ENCODE measurements at regions not wholly inside any gene's neighbourhood (a gene's known extent, or its start where the extent isn't known, plus 50 kb on each side); places are given as distances from the start of the nearest gene placed in this dataset.

DNA sequence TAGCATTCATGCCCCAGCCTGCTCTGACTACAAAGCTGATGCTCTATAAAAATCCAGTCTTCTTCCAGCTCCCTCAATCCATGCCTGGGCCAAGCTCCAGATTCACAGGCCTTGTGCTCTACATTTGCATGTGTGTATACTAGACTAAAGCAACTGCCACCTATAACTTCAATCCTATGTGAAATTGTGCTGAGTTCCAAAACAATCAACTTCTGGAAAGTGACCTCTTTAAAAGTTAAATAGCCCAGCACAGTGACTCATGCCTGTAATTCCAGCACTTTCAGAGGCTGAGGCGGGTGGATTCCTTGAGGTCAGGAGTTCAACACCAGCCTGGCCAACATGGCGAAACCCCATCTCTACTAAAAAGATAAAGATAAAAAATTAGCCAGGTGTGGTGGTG lies 114.3 kb upstream of the ZC3H12C start:
- intact Hi-C loops (cut with micrococcal nuclease; ENCODE audit: unreplicated experiment), result no loop called here
- no peaks in the 10 kb centered on the region for H3K36me3 Mint-ChIP-seq (ENCODE audit: insufficient read depth, unreplicated experiment)
- TF ChIP-seq, protein P1, sequence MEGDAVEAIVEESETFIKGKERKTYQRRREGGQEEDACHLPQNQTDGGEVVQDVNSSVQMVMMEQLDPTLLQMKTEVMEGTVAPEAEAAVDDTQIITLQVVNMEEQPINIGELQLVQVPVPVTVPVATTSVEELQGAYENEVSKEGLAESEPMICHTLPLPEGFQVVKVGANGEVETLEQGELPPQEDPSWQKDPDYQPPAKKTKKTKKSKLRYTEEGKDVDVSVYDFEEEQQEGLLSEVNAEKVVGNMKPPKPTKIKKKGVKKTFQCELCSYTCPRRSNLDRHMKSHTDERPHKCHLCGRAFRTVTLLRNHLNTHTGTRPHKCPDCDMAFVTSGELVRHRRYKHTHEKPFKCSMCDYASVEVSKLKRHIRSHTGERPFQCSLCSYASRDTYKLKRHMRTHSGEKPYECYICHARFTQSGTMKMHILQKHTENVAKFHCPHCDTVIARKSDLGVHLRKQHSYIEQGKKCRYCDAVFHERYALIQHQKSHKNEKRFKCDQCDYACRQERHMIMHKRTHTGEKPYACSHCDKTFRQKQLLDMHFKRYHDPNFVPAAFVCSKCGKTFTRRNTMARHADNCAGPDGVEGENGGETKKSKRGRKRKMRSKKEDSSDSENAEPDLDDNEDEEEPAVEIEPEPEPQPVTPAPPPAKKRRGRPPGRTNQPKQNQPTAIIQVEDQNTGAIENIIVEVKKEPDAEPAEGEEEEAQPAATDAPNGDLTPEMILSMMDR (IDR thresholded peaks at IDR 0.05; ENCODE audit: unreplicated experiment), result no peak
- H3K4me1 Mint-ChIP-seq (ENCODE audit: low read depth, unreplicated experiment), result no peaks in the 10 kb centered on the region
- DNase-seq, result no peak
- CTCF ChIA-PET, result no interaction called here
- H3K27ac Mint-ChIP-seq (ENCODE audit: unreplicated experiment), result no peak overlapping the region
- BruUV-seq (replicated peaks), result no TSS peak
- H3K27me3 Mint-ChIP-seq (ENCODE audit: unreplicated experiment), result no peaks in the 10 kb centered on the region
- no peak overlapping the region for H3K4me3 Mint-ChIP-seq (ENCODE audit: low read depth, unreplicated experiment)
- no peaks in the 10 kb centered on the region for H3K9me3 Mint-ChIP-seq (ENCODE audit: low read depth, unreplicated experiment)

DNA sequence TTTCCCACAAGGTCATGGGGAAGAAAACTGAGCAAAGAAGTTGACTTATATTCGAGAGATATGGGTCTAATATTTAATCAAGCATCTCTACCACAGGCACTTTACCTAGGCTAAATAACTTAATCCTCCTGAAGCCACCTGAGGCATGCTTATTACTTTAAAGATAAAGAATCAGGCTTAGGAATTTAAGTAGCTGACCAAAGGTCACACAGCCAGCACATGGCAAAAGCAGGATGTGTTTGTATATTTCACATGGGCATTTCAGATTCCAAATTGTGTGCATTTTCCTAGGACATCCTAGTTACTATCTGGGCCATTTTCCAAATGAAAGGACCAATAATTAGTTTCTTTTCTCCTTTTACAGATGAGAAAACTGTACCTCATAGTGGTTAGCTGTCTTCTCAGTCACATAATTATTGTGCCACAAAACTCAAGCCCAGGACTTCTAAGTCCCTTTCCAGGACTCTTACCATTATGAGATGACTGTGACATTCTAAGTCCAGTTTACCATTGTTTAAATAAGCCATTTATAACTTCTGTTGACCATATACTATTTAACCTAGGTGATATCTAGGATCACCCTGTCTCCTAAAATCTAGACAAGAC lies 112.1 kb upstream of the ZC3H12C start:
- TF ChIP-seq, protein P1 (IDR thresholded peaks at IDR 0.05; ENCODE audit: unreplicated experiment), result no peak
- no TSS peak for BruUV-seq (replicated peaks)
- Mint-ChIP-seq H3K4me1 (ENCODE audit: low read depth, unreplicated experiment) (no peaks in the 10 kb centered on the region), H3K9me3 (ENCODE audit: low read depth, unreplicated experiment) (no peaks in the 10 kb centered on the region), H3K36me3 (ENCODE audit: insufficient read depth, unreplicated experiment) (no peaks in the 10 kb centered on the region), H3K27ac (ENCODE audit: unreplicated experiment) (no peak overlapping the region), H3K4me3 (ENCODE audit: low read depth, unreplicated experiment) (no peak overlapping the region), H3K27me3 (ENCODE audit: unreplicated experiment) (no peaks in the 10 kb centered on the region)
- CTCF ChIA-PET, result no interaction called here
- DNase-seq, result no peak
- intact Hi-C loops (cut with micrococcal nuclease; ENCODE audit: unreplicated experiment), result no loop called here

DNA sequence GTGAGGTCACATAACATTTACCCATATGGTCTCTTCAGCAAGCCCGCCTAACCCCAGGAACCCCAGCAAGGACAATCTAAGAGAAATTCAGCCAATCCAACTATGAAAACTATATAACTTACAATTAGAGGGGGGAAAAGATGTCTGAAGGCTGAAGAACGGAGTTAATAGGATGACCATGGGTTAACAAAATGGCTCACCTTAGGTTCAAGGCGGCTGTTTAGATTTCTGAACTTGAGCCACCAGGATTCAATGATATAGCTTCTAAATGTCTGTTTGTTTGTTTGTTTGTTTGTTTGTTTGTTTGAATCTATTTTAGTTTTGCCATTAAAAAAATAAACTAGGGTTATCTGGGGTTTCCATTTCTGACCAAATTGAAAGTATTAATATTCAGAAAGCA lies 109.8 kb upstream of the ZC3H12C start:
- BruUV-seq (replicated peaks), result no TSS peak
- H3K9me3 Mint-ChIP-seq (ENCODE audit: low read depth, unreplicated experiment), result no peaks in the 10 kb centered on the region
- no peaks in the 10 kb centered on the region for H3K36me3 Mint-ChIP-seq (ENCODE audit: insufficient read depth, unreplicated experiment)
- DNase-seq, result no peak
- H3K27me3 Mint-ChIP-seq (ENCODE audit: unreplicated experiment), result no peaks in the 10 kb centered on the region
- no peak overlapping the region for H3K27ac Mint-ChIP-seq (ENCODE audit: unreplicated experiment)
- TF ChIP-seq, protein P1 (IDR thresholded peaks at IDR 0.05; ENCODE audit: unreplicated experiment), result no peak
- intact Hi-C loops (cut with micrococcal nuclease; ENCODE audit: unreplicated experiment), result no loop called here
- no peaks in the 10 kb centered on the region for H3K4me1 Mint-ChIP-seq (ENCODE audit: low read depth, unreplicated experiment)
- H3K4me3 Mint-ChIP-seq (ENCODE audit: low read depth, unreplicated experiment), result no peak overlapping the region
- CTCF ChIA-PET, result no interaction called here

DNA sequence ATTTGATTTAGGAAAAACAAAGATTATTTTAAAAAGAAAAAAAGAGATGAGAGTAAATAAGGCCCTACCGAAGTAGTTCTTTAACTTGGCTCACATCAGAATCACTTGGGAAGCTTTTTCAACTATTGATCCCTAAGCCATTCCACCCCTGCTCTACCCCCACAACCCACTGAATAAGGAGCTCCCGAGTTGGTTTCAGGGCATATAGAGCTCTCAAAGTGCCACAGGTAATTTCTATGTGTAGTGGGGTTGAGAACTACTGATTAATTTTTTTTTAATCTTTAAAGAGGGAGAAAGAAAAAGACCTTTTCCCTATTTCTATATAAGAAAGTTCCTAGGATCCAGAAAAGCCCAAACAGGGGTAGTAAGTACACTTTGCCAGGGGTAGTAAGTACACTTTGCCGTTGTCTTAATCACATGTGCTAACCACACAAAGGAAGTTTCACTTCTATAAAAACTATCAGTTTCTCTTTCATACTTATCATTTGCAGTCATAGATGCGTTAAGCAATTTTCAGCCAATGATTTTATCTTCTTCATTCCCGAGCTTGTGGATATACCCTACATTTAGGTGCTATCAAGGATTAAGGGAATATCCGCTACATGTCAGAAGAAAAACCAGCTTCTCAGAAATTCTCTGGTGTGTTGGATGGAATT lies 108.4 kb upstream of the ZC3H12C start:
- H3K9me3 Mint-ChIP-seq (ENCODE audit: low read depth, unreplicated experiment), result no peaks in the 10 kb centered on the region
- no TSS peak for BruUV-seq (replicated peaks)
- no peak overlapping the region for H3K27ac Mint-ChIP-seq (ENCODE audit: unreplicated experiment)
- intact Hi-C loops (cut with micrococcal nuclease; ENCODE audit: unreplicated experiment), result no loop called here
- no peaks in the 10 kb centered on the region for H3K4me1 Mint-ChIP-seq (ENCODE audit: low read depth, unreplicated experiment)
- CTCF ChIA-PET, result no interaction called here
- TF ChIP-seq, protein P1 (IDR thresholded peaks at IDR 0.05; ENCODE audit: unreplicated experiment), result no peak
- H3K36me3 Mint-ChIP-seq (ENCODE audit: insufficient read depth, unreplicated experiment), result no peaks in the 10 kb centered on the region
- no peaks in the 10 kb centered on the region for H3K27me3 Mint-ChIP-seq (ENCODE audit: unreplicated experiment)
- no peak for DNase-seq
- no peak overlapping the region for H3K4me3 Mint-ChIP-seq (ENCODE audit: low read depth, unreplicated experiment)

Data from Calu3 (cell line).